ENCODE measurements at regions not wholly inside any gene's neighbourhood (a gene's known extent, or its start where the extent isn't known, plus 50 kb on each side); places are given as distances from the start of the nearest gene placed in this dataset.

GRCh38 chr2:48129293-48129950 is 185.1 kb upstream of the FOXN2 start:
- Mint-ChIP-seq H3K36me3 (ENCODE audit: low read depth) (no peaks in the 10 kb centered on the region), H3K27me3 (no peaks in the 10 kb centered on the region), H3K27ac (no peak overlapping the region), H3K4me1 (no peaks in the 10 kb centered on the region), H3K9me3 (no peaks in the 10 kb centered on the region), H3K4me3 (no peak overlapping the region)
- DNase-seq: no peak
- ATAC-seq: no peak

GRCh38 chr2:48131539-48132270 is 182.8 kb upstream of the FOXN2 start:
- no peaks in the 10 kb centered on the region for H3K9me3 Mint-ChIP-seq
- H3K27ac Mint-ChIP-seq: no peak overlapping the region
- no peaks in the 10 kb centered on the region for H3K27me3 Mint-ChIP-seq
- ATAC-seq (no peak), DNase-seq (no peak)
- no peak overlapping the region for H3K4me3 Mint-ChIP-seq
- H3K4me1 Mint-ChIP-seq: no peaks in the 10 kb centered on the region
- no peaks in the 10 kb centered on the region for H3K36me3 Mint-ChIP-seq (ENCODE audit: low read depth)

DNA sequence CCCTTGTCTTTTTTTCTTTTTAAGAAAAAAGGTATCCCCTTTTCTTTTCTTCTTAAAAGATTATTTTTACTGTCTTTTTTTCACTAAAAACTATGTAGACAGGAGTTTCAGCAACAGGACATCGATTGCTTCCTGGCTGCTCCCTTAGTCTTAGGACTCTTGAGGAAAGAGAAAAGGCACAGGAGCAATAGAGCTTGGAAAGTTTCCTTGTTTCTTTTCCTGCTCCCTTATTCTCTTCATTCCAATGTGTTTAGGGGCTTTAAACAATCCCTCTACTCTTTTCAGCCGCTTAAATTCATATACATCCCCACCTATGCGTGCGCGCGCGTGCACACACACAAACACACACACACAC is 182.2 kb upstream of the FOXN2 start:
- ATAC-seq: no peak
- no peaks in the 10 kb centered on the region for H3K36me3 Mint-ChIP-seq (ENCODE audit: low read depth)
- no peak overlapping the region for H3K4me3 Mint-ChIP-seq
- H3K9me3 Mint-ChIP-seq: no peaks in the 10 kb centered on the region
- no peaks in the 10 kb centered on the region for H3K4me1 Mint-ChIP-seq
- no peak overlapping the region for H3K27ac Mint-ChIP-seq
- no peaks in the 10 kb centered on the region for H3K27me3 Mint-ChIP-seq
- DNase-seq: no peak

GRCh38 chr2:48134704-48135103 is 179.8 kb upstream of the FOXN2 start:
- DNase-seq: no peak
- H3K4me3 Mint-ChIP-seq: no peak overlapping the region
- no peaks in the 10 kb centered on the region for H3K9me3 Mint-ChIP-seq
- no peaks in the 10 kb centered on the region for H3K27me3 Mint-ChIP-seq
- no peaks in the 10 kb centered on the region for H3K36me3 Mint-ChIP-seq (ENCODE audit: low read depth)
- ATAC-seq: no peak
- H3K4me1 Mint-ChIP-seq: no peaks in the 10 kb centered on the region
- no peak overlapping the region for H3K27ac Mint-ChIP-seq

- H3K36me3 Mint-ChIP-seq (ENCODE audit: low read depth): no peaks in the 10 kb centered on the region
- no peak overlapping the region for H3K27ac Mint-ChIP-seq
- DNase-seq (no peak), ATAC-seq (no peak)
- no peaks in the 10 kb centered on the region for H3K9me3 Mint-ChIP-seq
- H3K27me3 Mint-ChIP-seq: no peaks in the 10 kb centered on the region
- no peaks in the 10 kb centered on the region for H3K4me1 Mint-ChIP-seq
- no peak overlapping the region for H3K4me3 Mint-ChIP-seq
These were observed 178.7 kb upstream of the FOXN2 start for GRCh38 chr2:48135797-48136196.

GRCh38 chr2:48137829-48138228 is 176.7 kb upstream of the FOXN2 start:
- Mint-ChIP-seq H3K4me3 (no peak overlapping the region), H3K27me3 (no peaks in the 10 kb centered on the region), H3K27ac (no peak overlapping the region), H3K36me3 (ENCODE audit: low read depth) (no peaks in the 10 kb centered on the region), H3K9me3 (no peaks in the 10 kb centered on the region), H3K4me1 (no peaks in the 10 kb centered on the region)
- ATAC-seq (no peak), DNase-seq (no peak)

DNA sequence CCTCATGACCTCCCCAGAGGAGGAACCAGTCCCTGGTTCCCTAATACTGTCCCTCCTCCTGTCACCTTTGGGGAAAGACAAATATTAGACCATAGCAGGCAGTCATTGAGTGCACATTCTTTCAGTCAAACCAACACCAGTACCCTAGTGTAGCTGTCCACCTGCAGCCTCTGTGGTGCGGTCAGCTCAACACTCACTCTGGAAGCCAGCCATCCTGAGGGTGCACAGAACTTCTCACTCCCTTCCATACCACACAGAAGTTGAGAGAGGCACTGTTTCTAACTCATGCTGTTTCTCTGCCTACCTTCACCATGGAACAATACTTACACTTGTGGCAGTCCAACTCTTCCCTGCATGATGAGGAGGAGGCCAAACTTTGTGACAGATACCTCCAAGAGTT is 175.6 kb upstream of the FOXN2 start:
- ATAC-seq (no peak), DNase-seq (no peak)
- Mint-ChIP-seq H3K4me1 (no peaks in the 10 kb centered on the region), H3K27me3 (peaks cover under 1% of the 10 kb centered on the region), H3K27ac (no peak overlapping the region), H3K4me3 (no peak overlapping the region), H3K36me3 (ENCODE audit: low read depth) (no peaks in the 10 kb centered on the region), H3K9me3 (no peaks in the 10 kb centered on the region)

DNA sequence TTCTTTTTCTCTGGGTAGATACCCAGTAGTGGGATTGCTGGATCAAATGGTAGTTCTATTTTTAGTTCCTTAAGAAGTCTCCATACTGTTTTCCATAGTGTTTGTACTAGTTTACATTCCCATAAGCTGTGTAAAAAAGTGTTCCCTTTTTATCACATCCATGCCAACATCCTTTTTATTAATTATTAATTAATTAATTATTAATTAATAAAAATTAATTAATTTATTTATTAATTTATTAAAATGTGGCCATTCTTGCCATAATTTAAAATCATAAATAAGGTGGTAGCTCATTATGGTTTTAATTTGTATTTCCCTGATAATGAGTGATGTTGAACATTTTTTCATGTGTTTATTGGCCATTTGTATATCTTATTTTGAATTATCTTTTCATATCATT is 173.9 kb upstream of the FOXN2 start:
- Mint-ChIP-seq H3K4me1 (peaks cover 10% of the 10 kb centered on the region), H3K36me3 (ENCODE audit: low read depth) (no peaks in the 10 kb centered on the region), H3K9me3 (no peaks in the 10 kb centered on the region), H3K27ac (no peak overlapping the region), H3K27me3 (peaks cover 2% of the 10 kb centered on the region), H3K4me3 (no peak overlapping the region)
- DNase-seq (no peak), ATAC-seq (no peak)

- peak overlapping the region; percentile 69 for H3K27ac Mint-ChIP-seq
- H3K27me3 Mint-ChIP-seq: peaks cover 2% of the 10 kb centered on the region
- no peaks in the 10 kb centered on the region for H3K36me3 Mint-ChIP-seq (ENCODE audit: low read depth)
- H3K4me3 Mint-ChIP-seq: no peak overlapping the region
- H3K4me1 Mint-ChIP-seq: peaks cover 22% of the 10 kb centered on the region
- no peak for ATAC-seq
- no peaks in the 10 kb centered on the region for H3K9me3 Mint-ChIP-seq
- DNase-seq: no peak
These were observed 169.7 kb upstream of the FOXN2 start for GRCh38 chr2:48144777-48145176.

GRCh38 chr2:48145845-48146452 is 168.5 kb upstream of the FOXN2 start:
- Mint-ChIP-seq H3K27me3 (peaks cover 2% of the 10 kb centered on the region), H3K9me3 (no peaks in the 10 kb centered on the region), H3K4me3 (no peak overlapping the region), H3K27ac (peak overlapping the region; percentile 69), H3K36me3 (ENCODE audit: low read depth) (no peaks in the 10 kb centered on the region), H3K4me1 (peaks cover 22% of the 10 kb centered on the region)
- ATAC-seq (peak; percentile 72), DNase-seq (no peak)

DNA sequence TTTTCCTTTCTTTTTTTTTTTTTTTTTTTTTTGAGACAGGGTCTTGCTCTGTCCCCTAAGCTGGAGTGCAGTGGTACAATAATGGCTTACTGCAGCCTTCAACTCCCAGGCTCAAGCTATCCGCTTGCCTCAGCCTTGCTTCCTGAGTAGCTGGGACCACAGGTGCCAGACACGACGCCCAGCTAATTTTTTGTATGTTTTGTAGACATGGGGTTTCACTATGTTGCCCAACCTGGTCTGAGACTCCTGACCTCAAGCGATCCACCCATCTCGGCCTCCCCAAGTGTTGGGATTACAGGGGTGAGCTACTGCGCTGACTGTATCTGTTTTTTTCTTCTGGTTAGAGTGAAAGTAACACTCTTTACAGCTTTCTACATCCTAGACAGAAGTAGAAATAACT is 167.9 kb upstream of the FOXN2 start:
- H3K9me3 Mint-ChIP-seq: no peaks in the 10 kb centered on the region
- DNase-seq (no peak), ATAC-seq (no peak)
- no peak overlapping the region for H3K27ac Mint-ChIP-seq
- no peaks in the 10 kb centered on the region for H3K36me3 Mint-ChIP-seq (ENCODE audit: low read depth)
- H3K27me3 Mint-ChIP-seq: peaks cover 2% of the 10 kb centered on the region
- H3K4me1 Mint-ChIP-seq: peaks cover 22% of the 10 kb centered on the region
- H3K4me3 Mint-ChIP-seq: no peak overlapping the region

DNA sequence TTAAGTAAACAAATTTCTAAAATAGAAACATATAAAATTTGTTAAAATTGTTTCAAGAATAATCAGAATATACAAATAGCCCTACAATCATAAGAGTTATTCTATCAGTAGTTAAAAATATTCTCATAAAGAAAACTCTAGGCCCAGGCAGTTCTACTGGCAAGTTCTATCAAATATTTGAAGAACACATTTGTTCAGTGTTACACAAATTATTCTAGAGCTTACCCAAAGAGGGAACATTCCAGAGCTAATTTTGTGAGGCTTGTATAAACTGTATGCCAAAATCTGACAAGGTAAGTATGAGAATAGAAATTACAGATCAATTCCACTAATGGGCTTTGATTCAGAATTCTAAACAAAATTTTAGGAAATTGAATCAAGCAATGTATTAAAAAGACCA is 166.8 kb upstream of the FOXN2 start:
- H3K36me3 Mint-ChIP-seq (ENCODE audit: low read depth): no peaks in the 10 kb centered on the region
- no peak for ATAC-seq
- peaks cover 22% of the 10 kb centered on the region for H3K4me1 Mint-ChIP-seq
- peaks cover 2% of the 10 kb centered on the region for H3K27me3 Mint-ChIP-seq
- H3K4me3 Mint-ChIP-seq: no peak overlapping the region
- DNase-seq: no peak
- no peaks in the 10 kb centered on the region for H3K9me3 Mint-ChIP-seq
- H3K27ac Mint-ChIP-seq: no peak overlapping the region

GRCh38 chr2:48148841-48149430 is 165.5 kb upstream of the FOXN2 start:
- Mint-ChIP-seq H3K4me1 (peaks cover 22% of the 10 kb centered on the region), H3K27ac (no peak overlapping the region), H3K4me3 (no peak overlapping the region), H3K36me3 (ENCODE audit: low read depth) (no peaks in the 10 kb centered on the region), H3K27me3 (peaks cover 2% of the 10 kb centered on the region), H3K9me3 (no peaks in the 10 kb centered on the region)
- ATAC-seq (no peak), DNase-seq (no peak)

DNA sequence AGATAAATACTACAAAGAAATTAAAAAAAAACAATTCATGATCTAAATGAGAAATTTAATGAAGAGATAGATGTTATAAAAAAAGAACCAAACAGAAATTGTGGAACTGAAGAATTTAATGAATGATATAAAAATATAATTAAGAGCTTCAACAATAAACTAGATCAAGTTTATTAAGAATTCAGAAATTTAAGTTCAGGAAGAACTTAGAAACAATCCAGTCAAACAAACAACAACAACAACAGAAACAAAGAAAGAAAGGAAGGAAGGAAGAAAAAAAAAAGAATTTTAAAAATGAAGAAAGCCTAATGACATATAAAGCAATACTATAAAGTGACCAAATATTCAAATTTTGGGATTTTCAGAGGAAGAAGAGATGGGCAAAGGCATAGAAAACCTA is 157.3 kb upstream of the FOXN2 start:
- Mint-ChIP-seq H3K4me3 (no peak overlapping the region), H3K27ac (no peak overlapping the region), H3K4me1 (no peaks in the 10 kb centered on the region)

DNA sequence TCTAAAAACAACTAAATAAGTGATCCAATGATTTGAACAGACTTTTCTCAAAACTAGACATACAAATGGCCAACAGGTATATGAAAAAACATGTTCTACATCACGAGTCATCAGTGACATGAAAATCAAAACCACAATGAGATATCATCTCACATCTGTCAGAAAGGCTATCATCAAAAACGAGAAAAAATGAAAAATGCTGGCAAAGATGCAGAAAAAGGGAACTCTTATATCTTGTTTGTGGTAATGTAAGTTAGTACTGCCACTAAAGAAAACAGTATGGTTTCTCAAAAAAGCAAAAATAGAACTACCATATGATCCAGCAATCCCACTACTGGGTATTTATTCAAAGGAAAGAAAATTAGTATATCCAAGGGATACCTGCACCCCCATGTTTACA is 152.9 kb upstream of the FOXN2 start:
- Mint-ChIP-seq H3K27ac (no peak overlapping the region), H3K27me3 (peaks cover 7% of the 10 kb centered on the region), H3K4me1 (no peaks in the 10 kb centered on the region), H3K36me3 (ENCODE audit: low read depth) (peaks cover 7% of the 10 kb centered on the region), H3K9me3 (peaks cover 31% of the 10 kb centered on the region), H3K4me3 (no peak overlapping the region)
- no peak for DNase-seq
- no peak for ATAC-seq

More for the DNA sequence above, 157.3 kb upstream of the FOXN2 start:
- ATAC-seq: no peak
- peaks cover 7% of the 10 kb centered on the region for H3K27me3 Mint-ChIP-seq
- H3K9me3 Mint-ChIP-seq: peaks cover 34% of the 10 kb centered on the region
- no peak for DNase-seq
- peaks cover 7% of the 10 kb centered on the region for H3K36me3 Mint-ChIP-seq (ENCODE audit: low read depth)

Data from activated naive CD8-positive, alpha-beta T cell treated with anti-CD3 and anti-CD28 coated beads, Interleukin-2, amount 50 U/mL, for 24 hours (primary cell).